ENCODE measurements at regions not wholly inside any gene's neighbourhood (a gene's known extent, or its start where the extent isn't known, plus 50 kb on each side); places are given as distances from the start of the nearest gene placed in this dataset.
"Not testable (repeated sequence)": the region's sequence is repeated elsewhere in the genome, so short reads cannot be mapped to it uniquely, and the experiment has no call there.

DNA sequence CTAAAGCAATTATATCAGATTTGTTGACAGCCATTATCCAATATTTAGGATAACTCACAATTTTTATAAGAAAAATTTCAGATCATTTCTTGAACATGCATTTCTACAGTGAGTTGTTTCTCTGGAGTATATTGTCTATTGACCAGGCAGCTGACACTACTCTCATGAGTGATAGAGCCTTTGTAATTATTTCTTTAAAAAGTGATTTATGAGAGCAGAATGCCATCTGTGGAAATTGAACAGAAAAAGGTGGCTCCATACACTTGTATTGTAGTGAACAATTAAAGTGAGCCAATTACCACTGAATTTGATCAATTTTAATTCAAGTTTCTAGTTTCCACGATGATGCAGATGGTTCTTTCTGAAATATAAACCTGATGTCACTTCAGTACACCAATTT lies 855.4 kb downstream of the TAF11L14 start:
- no peak for DNase-seq

GRCh38 chr5:18491349-18491748 lies 857.1 kb downstream of the TAF11L14 start:
- no peak for DNase-seq

DNA sequence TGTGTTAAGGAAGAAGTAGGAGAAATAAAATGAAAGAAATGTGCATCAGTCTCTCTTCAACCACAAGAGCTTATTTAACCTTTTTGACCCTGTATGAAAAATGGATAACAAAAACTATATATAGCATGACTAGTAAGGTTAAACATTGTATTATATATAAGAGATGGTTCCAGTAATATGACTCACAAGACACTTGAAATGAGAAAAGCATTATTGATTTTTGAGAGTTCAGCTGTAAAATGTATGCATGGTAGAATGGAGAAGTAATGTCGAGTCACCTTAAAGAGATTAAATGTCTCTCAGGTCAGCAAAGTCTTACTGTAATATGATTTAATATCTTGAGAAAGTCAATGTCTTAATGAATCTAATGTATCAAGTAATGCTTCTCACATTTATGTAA lies 860.9 kb downstream of the TAF11L14 start:
- DNase-seq: no peak

GRCh38 chr5:18496041-18496440 lies 861.8 kb downstream of the TAF11L14 start:
- no peak for DNase-seq

DNA sequence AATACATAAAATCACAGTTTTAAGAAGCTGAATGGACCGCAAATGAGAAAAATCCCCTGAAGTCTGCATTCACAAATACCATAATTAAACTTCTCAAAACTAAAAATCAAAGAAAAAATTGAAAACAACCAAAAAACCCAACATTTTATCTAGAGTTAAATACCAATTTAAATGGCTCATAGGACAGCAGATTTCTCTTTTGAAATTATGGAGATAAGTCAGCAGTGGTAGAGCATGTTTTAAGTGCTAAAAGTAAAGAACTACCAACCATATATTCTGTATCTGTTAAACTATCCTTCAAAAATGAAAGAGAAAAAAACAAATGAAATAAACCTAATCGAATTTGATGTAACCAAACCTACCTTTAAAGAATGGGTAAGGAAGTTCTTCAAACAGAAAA lies 862.8 kb downstream of the TAF11L14 start:
- no peak for DNase-seq

DNA sequence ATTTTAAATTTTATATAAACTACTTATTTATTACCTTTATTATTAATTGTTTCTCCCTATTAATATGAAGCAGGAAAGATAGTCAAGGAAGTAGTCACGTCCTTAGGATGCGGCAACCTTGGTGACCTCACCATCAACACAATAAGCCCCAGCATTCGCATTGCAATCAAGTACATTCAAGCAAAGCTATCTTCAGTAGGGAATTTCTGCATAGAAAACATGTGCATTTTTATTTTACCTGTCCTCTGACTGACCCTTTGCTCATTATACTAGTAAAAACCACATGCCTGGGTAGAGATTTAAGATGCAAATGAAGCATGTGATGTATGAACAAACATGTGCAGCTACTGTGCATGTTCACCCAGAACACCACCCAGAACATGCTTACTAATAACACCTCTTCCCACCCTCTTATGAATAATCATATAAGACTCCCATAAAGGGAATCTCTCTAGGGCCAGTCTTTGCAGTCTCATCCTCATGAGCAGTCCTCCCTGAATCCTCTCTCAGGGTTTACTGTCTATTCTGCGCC lies 869.6 kb downstream of the TAF11L14 start:
- no peak for DNase-seq

- DNase-seq: no peak
These were observed 872.9 kb downstream of the TAF11L14 start for GRCh38 chr5:18507114-18507513.

DNA sequence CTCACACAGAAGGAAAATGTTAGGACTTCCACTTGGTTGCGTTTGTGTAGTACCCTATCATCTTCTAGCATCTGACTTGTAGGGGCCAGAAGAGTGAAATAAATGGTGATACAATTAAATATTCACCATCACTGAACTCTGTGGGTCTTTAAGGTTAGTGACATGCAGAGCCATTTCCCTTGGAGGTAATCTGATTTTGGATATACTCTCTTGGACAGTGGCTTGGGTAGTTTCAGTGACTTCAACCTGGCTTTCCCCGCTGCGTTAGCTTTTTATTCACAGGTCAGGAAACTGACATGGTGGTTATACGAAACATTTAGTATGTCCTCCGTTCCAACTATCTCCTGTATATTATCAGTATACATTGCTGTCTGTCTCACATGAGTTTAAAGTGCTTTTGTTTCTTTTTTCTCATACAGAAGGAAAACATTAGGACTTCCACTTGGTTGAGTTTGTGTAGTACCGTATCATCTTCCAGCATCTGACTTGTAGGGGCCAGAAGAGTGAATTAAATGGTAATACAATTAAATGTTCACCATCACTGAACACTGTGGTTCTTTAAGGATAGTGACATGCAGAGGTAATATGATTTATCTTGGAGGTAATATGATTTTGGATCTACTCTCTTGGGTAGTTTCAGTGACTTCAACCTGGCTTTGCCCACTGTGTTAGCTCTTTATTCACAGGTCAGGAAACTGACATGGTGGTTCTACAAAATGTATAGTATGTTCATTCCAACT lies 883.6 kb downstream of the TAF11L14 start:
- no peak for DNase-seq

- DNase-seq: no peak
These were observed 889.1 kb downstream of the TAF11L14 start for GRCh38 chr5:18523380-18523779.

DNA sequence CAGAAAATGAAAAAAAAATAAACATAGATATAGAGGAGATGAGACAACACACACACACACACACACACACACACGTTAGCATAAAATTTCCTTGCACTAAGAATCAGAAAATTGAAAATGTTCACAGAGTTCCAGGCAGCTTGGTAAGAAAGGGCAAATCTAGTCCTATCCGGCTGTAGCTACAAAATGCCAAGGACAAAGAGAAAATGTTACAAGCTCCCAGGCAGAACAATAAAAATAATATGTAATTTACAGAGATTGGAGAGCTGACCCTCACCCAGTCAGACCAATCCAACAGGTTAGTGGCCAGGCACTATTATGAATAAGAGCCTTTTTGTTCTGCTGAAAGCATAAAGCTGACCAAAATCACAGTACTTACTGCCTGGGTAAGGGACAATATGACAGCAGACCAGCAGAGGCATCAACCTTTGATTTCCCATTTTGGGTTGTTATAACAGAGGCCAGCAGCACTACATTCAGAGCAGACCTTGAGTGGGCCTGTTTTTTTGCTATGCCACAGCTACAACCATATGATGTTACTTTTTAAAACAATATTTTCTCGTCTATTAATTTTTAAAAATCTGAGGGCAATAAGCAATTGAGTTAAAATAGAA lies 892.6 kb downstream of the TAF11L14 start:
- DNase-seq: no peak

DNA sequence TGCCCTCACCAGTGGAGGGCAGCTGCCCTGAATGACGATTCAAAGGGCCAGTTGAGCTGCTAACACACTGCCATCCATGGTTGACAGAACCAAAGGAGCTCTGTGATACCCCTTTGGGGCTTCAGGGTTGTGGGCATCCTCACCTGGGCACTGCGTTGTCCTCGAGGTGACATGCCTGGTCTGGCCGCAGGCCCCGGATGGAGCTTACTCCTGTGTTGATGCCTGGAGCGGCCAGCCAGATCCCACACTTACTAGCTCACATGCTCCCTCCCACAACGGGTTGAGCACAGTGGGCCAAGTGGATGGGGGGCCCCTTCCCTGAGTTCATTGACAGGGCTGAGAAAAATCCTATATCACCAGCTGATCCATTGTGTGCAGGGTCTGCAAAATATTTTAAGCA lies 898.9 kb downstream of the TAF11L14 start:
- no peak for DNase-seq

DNA sequence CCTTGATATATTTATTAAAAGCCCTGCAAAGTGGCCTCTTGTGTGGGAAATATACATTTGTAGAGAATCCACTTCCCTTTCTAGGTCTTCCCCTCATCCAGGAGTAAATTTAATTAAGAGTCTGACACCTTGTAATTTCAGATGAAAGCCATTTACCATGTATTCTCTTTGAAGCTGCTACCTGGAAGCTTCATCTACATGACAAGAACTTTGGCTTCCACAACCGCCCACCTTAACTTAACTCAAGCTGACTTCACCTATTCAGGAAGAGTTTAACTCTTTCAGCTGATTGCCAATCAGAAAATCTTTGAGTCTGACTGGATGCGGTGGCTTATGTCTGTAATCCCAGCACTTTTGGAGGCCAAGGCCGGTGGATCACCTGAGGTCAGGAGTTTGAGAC lies 899.9 kb downstream of the TAF11L14 start:
- DNase-seq: no peak

- not testable (repeated sequence) for DNase-seq
These were observed 901.5 kb downstream of the TAF11L14 start for GRCh38 chr5:18535753-18536152.

DNA sequence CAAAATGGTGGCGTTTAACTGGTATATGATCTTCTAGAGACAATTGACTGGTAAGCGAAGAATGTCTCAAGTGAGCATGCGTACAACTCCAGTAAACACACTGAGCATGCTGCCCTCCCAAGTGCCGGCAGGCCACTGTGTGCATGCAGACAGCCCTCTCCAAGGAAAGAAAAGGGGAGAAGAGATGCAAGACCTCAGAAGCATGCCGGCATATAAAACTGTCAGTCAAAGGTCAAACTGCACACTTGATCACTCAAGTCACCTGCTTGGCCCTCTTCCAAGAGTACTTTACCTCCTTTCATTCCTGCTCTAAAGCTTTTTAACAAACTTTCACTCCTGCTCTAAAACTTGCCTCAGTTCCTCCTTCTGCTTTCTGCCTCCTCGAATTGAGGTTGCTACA lies 910.2 kb downstream of the TAF11L14 start:
- DNase-seq: no peak

DNA sequence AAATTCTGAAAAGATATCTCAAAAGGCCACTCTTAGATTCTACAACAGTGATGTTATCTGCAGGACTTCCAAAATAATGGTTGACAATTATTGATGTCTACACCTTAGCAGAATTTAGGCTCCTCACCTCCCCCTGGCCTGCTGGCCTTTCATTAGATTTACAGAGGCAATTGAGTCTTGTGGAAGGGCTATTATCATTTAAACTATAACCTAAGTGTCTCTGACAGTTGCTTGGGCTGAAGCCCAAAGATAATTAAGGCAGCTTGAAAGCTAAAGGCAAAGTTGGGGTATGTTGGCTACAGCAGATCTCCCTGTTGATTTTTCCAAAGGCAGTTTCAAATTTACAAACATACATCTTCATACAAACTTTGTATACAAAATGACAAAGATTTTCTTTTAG lies 912.3 kb downstream of the TAF11L14 start:
- no peak for DNase-seq

DNA sequence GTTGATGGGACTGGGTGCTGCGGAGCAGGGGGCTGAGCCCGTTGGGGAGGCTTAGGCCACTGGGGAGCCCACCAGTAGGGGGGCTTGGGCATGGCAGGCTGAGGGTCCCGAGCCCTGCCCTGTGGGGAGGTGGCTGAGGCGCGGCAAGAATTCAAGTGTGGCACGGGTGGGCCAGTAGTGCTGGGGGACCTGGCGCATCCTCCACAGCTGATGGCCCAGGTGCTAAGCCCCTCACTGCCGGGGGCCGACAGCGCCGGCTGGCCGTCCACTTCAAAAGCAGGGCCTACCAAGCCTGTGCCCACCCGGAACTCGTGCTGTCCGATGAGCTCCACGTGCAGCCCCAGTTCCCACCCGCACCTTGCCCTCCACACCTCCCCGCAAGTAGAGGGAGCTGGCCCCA lies 917.5 kb downstream of the TAF11L14 start:
- DNase-seq: no peak

- DNase-seq: no peak
These were observed 919.0 kb downstream of the TAF11L14 start for GRCh38 chr5:18553269-18553668.

DNA sequence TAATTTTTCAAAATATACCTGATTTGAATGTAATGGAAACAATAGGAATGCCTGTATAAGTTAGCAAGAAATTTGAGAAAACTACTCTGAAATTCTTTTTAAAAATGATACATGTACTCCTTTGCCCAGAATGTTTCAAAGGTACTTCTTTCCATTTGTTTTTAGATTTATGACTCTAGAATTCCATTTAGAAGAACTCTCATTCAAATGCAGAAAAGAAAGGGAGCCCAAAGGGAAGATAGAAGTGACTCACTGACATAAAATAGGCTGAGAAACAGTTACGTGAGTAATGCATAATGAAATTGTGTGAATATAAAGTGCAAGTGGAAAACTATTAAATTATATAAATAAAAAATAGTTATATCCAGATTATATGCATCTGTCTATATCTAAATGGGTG lies 926.3 kb downstream of the TAF11L14 start:
- no peak for DNase-seq

- no peak for DNase-seq
These were observed 929.6 kb downstream of the TAF11L14 start for GRCh38 chr5:18563853-18564252.

GRCh38 chr5:18566671-18567070 lies 932.4 kb downstream of the TAF11L14 start:
- no peak for DNase-seq

DNA sequence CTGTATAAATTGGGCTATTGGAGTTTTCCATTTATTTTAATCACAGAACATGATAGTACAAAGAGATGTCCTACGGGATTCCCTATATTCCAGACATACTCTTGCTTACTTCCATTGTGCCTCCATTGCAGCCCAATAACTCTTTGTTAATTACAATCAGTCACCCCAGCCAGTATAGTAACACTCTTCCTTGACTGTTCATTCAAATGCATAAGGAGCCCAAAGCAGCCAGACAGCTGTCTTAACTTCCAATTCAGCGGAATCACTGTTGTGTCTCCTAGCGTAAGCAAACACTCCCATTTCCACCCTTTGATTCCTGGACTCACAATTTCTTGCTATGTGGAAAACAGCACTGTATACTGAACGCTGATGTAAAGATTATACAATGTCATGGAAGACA lies 942.3 kb downstream of the TAF11L14 start:
- no peak for DNase-seq

- no peak for DNase-seq
These were observed 966.9 kb downstream of the TAF11L14 start for GRCh38 chr5:18601185-18601584.

DNA sequence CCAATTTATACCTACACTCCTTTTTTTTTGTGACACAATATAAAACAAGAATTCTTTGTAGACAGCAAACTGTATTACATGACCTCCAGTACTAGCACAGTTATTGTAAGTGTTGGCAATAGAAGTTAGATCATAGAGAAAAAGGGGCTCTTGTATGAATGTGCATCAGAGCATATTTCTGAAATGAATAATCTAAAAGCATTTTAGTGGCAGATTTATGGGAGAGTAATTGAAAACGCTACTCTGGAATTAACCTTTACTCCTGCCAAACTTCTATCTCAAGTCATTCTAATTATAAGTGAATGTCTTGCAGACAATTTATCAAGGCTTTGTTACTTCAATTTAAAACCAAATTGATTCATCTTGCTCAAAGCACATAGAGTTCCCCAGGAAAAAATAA lies 968.1 kb downstream of the TAF11L14 start:
- no peak for DNase-seq

DNA sequence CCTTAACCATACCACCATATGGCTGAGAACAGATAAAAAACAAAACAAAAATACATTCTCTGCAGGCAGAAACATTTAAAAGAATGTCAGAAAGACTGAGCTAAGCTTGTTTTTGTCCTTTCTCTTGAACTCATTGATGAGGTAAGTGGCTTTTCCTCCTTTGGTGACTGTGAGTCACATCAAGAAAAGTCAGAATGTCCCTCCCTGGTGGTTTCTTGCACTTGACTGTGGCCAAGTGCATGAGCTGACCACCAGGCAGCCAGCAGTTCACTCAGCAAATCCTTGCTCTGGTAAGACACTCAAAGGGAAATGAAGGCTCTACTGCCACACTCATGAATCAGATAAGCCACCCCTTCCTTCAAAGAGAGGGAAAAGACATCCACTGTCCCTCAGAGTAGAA lies 970.9 kb downstream of the TAF11L14 start:
- no peak for DNase-seq

GRCh38 chr5:18607570-18607969 lies 973.3 kb downstream of the TAF11L14 start:
- DNase-seq: no peak

Measured in DMS153 (cell line).